Progenitor cell of endocrine pancreas (in vitro differentiated cells): ENCODE measurements at regions not wholly inside any gene's neighbourhood (a gene's known extent, or its start where the extent isn't known, plus 50 kb on each side); places are given as distances from the start of the nearest gene placed in this dataset.

Experiments
- DNase-seq: peaks from one replicate; pipeline ENCODE4 v3.0.0; 2021; ENCODE audit warnings: low spot score; ENCODE audit not compliant: unreplicated experiment
- H3K27ac Mint-ChIP-seq: 2 replicates; pipeline ENCODE4 v1.8.0; 2021; ENCODE audit warnings: mild to moderate bottlenecking, moderate library complexity, mixed read lengths
- H3K27me3 Mint-ChIP-seq: 2 replicates; pipeline ENCODE4 v1.8.0; 2021; ENCODE audit warnings: mixed read lengths
- H3K36me3 Mint-ChIP-seq: 2 replicates; pipeline ENCODE4 v1.8.0; 2022; ENCODE audit warnings: mixed read lengths; ENCODE audit not compliant: insufficient read depth
- H3K4me1 Mint-ChIP-seq: 2 replicates; pipeline ENCODE4 v1.8.0; 2021; ENCODE audit warnings: low read depth, mixed read lengths
- H3K4me3 Mint-ChIP-seq: 2 replicates; pipeline ENCODE4 v1.8.0; 2021; ENCODE audit warnings: low read depth, mild to moderate bottlenecking, moderate library complexity, mixed read lengths
- H3K9me3 Mint-ChIP-seq: 2 replicates; pipeline ENCODE4 v1.8.0; 2021; ENCODE audit warnings: low read depth, mixed read lengths
- CTCF ChIP-seq: fragments of 200-600 bp; sonication (generic); IDR thresholded peaks from one replicate; pipeline ENCODE4 v1.5.0; 2021; ENCODE audit warnings: antibody characterized with exemption, mild to moderate bottlenecking; ENCODE audit not compliant: unreplicated experiment

DNA sequence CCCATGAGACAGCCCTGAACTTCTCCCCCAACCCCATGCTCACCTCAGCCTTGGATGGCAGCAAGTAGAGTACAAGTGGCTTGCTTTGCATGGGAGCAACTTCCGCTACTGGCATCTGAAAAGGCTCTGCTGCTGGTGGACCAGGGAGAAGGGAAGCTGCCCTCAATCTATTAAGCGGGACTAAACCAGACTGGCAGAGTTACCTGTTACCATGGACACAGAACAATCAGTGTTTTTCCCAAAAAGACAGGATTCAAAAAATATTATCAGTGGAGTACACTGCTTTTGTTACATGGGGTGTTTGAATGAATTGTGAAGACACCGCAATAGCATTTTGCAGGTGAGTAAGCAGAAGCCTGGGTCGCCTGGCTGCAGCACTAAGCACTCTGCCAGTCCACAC lies 631.4 kb upstream of the B3GAT1 start:
- TF ChIP-seq CTCF, result no peak
- Mint-ChIP-seq H3K9me3 (peaks cover 3% of the 10 kb centered on the region), H3K27me3 (no peaks in the 10 kb centered on the region), H3K36me3 (no peaks in the 10 kb centered on the region), H3K4me1 (peaks cover 10% of the 10 kb centered on the region), H3K27ac (no peak overlapping the region), H3K4me3 (no peak overlapping the region)
- no peak for DNase-seq

DNA sequence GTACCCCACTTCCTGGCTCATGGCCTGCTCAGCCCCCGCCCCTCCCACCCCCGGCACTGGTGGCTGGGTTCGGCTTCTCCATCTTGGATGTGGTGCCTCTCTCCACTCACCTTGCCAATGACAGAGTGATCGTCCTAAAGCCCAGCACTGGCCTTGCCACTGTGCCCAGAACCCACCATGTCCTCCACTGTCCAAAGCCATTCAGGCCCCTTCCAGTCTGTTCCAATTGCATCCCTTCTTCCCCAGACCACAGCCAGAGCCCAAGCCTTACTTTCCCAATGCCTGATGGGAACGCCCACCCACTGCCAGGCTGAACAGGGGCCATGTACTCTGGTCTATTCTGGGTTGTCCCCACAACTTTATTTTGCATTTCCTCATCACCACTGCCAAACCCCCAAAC lies 625.8 kb upstream of the B3GAT1 start:
- Mint-ChIP-seq H3K4me3 (no peak overlapping the region), H3K9me3 (no peaks in the 10 kb centered on the region), H3K27me3 (peaks cover 15% of the 10 kb centered on the region), H3K27ac (no peak overlapping the region), H3K4me1 (no peaks in the 10 kb centered on the region), H3K36me3 (no peaks in the 10 kb centered on the region)
- no peak for DNase-seq
- TF ChIP-seq CTCF, result no peak

GRCh38 chr11:135036488-135037297 lies 624.7 kb upstream of the B3GAT1 start:
- Mint-ChIP-seq H3K36me3 (no peaks in the 10 kb centered on the region), H3K4me1 (no peaks in the 10 kb centered on the region), H3K4me3 (no peak overlapping the region), H3K27me3 (peaks cover 23% of the 10 kb centered on the region), H3K9me3 (no peaks in the 10 kb centered on the region), H3K27ac (no peak overlapping the region)
- no peak for TF ChIP-seq CTCF
- no peak for DNase-seq

DNA sequence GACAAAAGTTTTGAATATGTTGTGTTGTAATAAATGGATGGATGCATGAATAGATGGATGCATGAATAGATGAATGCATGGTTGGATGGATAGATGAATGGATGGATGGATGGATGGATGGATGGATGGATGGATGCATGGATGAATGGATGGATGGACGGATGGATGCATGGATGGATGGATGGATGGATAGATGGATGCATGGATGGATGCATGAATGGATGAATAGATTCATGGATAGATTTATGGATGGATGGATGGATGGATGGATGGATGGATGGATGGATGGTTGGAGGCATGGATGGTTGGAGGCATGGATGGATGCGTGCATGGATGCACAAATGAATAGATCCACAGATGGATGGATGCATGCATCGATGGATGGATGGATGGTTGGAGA lies 623.2 kb upstream of the B3GAT1 start:
- Mint-ChIP-seq H3K27ac (no peak overlapping the region), H3K36me3 (no peaks in the 10 kb centered on the region), H3K4me3 (no peak overlapping the region), H3K27me3 (peaks cover 24% of the 10 kb centered on the region), H3K4me1 (no peaks in the 10 kb centered on the region), H3K9me3 (no peaks in the 10 kb centered on the region)
- TF ChIP-seq CTCF, result no peak
- no peak for DNase-seq

- H3K4me1 Mint-ChIP-seq, result no peaks in the 10 kb centered on the region
- peaks cover 24% of the 10 kb centered on the region for H3K27me3 Mint-ChIP-seq
- TF ChIP-seq CTCF, result peak; percentile 53
- no peak overlapping the region for H3K4me3 Mint-ChIP-seq
- no peaks in the 10 kb centered on the region for H3K36me3 Mint-ChIP-seq
- H3K9me3 Mint-ChIP-seq, result no peaks in the 10 kb centered on the region
- no peak for DNase-seq
- H3K27ac Mint-ChIP-seq, result no peak overlapping the region
Measured at GRCh38 chr11:135033540-135033939, 621.5 kb upstream of the B3GAT1 start.
